Tibial nerve (tissue), 4 donors: ENCODE measurements at regions not wholly inside any gene's neighbourhood (a gene's known extent, or its start where the extent isn't known, plus 50 kb on each side); places are given as distances from the start of the nearest gene placed in this dataset.
"Not testable (repeated sequence)": the region's sequence is repeated elsewhere in the genome, so short reads cannot be mapped to it uniquely, and the experiment has no call there.

Source experiments
- DNase-seq, 2 donors: peaks; one replicate each; pipeline ENCODE4 v3.0.0-alpha.2; 2019; ENCODE audit warnings: low spot score in 2 of 2
- H3K27ac ChIP-seq, 4 donors: fragments of 200-600 bp; sonication (generic) in 3 of 4; one replicate each; pipeline ENCODE4 v1.5.1; 2017 to 2019; ENCODE audit warnings: mild to moderate bottlenecking in 1 of 4
- H3K27me3 ChIP-seq, 2 donors: fragments of 200-600 bp; sonication (generic) in 1 of 2; one replicate each; pipeline versions ENCODE4 v1.5.1 to v1.6.0; 2017 to 2019
- H3K36me3 ChIP-seq, 3 donors: fragments of 200-600 bp; sonication (generic); one replicate each; pipeline ENCODE4 v1.5.1; 2018 to 2019
- H3K4me1 ChIP-seq, 4 donors: fragments of 200-600 bp; sonication (generic) in 3 of 4; one replicate each; pipeline ENCODE4 v1.5.1; 2017 to 2019
- H3K4me3 ChIP-seq, 4 donors: fragments of 200-600 bp; sonication (generic) in 3 of 4; one replicate each; pipeline ENCODE4 v1.5.1; 2017 to 2019; ENCODE audit warnings: mild to moderate bottlenecking in 1 of 4, moderate library complexity in 1 of 4
- H3K9me3 ChIP-seq, 4 donors: fragments of 200-600 bp; sonication (generic) in 3 of 4; one replicate each; pipeline ENCODE4 v1.5.1; 2017 to 2019
- CTCF ChIP-seq, 5 experiments: fragments of 200-600 bp in 3 of 5; fragments of 450-650 bp in 2 of 5; sonication (generic) in 3 of 5; IDR thresholded peaks; one replicate each; pipeline ENCODE4 v1.5.1; 2016 to 2019; ENCODE audit warnings: antibody characterized with exemption in 5 of 5, mild to moderate bottlenecking in 3 of 5, moderate library complexity in 2 of 5
- EP300 ChIP-seq, 2 donors: sonication (generic); formaldehyde crosslinking; IDR thresholded peaks; one replicate each; pipeline ENCODE4 v1.6.1; 2017; ENCODE audit warnings: antibody characterized with exemption in 2 of 2, mild to moderate bottlenecking in 1 of 2
- POLR2A ChIP-seq, 2 donors: fragments of 450-650 bp; IDR thresholded peaks; one replicate each; pipeline ENCODE4 v1.6.1; 2017; ENCODE audit warnings: antibody characterized with exemption in 2 of 2, mild to moderate bottlenecking in 2 of 2, moderate library complexity in 2 of 2
- WGBS, 2 donors: methylation state at CpG; one replicate each; pipeline ENCODE4 v1.1.5; 2018; 5-methylcytosine and 5-hydroxymethylcytosine counted together

- no peaks in the 10 kb centered on the region for H3K36me3 ChIP-seq
- WGBS, 2 donors, result 55 to 69% methylated on average over 2 of the region's 2 CpGs
- TF ChIP-seq EP300 (IDR thresholded peaks at IDR 0.05) (no peak), POLR2A (IDR thresholded peaks at IDR 0.05) (no peak), CTCF (IDR thresholded peaks at IDR 0.05) (no peak)
- no peak overlapping the region for H3K4me3 ChIP-seq
- no peaks in the 10 kb centered on the region for H3K9me3 ChIP-seq
- no peaks in the 10 kb centered on the region for H3K27me3 ChIP-seq
- no peaks in the 10 kb centered on the region for H3K4me1 ChIP-seq
- H3K27ac ChIP-seq, result no peak overlapping the region
- no peak for DNase-seq
Observed at GRCh38 chr13:107617527-107617926, 597.8 kb downstream of the LIG4 start.

GRCh38 chr13:107612376-107612775 is 603.0 kb downstream of the LIG4 start:
- no peak overlapping the region for H3K27ac ChIP-seq
- no peaks in the 10 kb centered on the region for H3K4me1 ChIP-seq
- TF ChIP-seq EP300 (IDR thresholded peaks at IDR 0.05), result no peak
- TF ChIP-seq CTCF (IDR thresholded peaks at IDR 0.05), result no peak
- TF ChIP-seq POLR2A (IDR thresholded peaks at IDR 0.05), result no peak
- no peaks in the 10 kb centered on the region for H3K36me3 ChIP-seq
- no peaks in the 10 kb centered on the region for H3K9me3 ChIP-seq
- H3K27me3 ChIP-seq, result no peaks in the 10 kb centered on the region
- DNase-seq, result no peak
- 85 to 94% methylated on average over 6 of the region's 6 CpGs for WGBS, 2 donors
- no peak overlapping the region for H3K4me3 ChIP-seq

- Histone ChIP-seq H3K4me3 (no peak overlapping the region), H3K27ac (no peak overlapping the region), H3K27me3 (no peaks in the 10 kb centered on the region), H3K36me3 (no peaks in the 10 kb centered on the region), H3K9me3 (no peaks in the 10 kb centered on the region), H3K4me1 (no peaks in the 10 kb centered on the region)
- no peak for DNase-seq
- WGBS, 2 donors, result 91 to 94% methylated on average over 9 of the region's 9 CpGs
- no peak for TF ChIP-seq POLR2A (IDR thresholded peaks at IDR 0.05)
- TF ChIP-seq CTCF (IDR thresholded peaks at IDR 0.05), result no peak
- no peak for TF ChIP-seq EP300 (IDR thresholded peaks at IDR 0.05)
Observed at GRCh38 chr13:107608736-107609135, 606.6 kb downstream of the LIG4 start.

GRCh38 chr13:107600971-107601370 is 614.4 kb downstream of the LIG4 start:
- 76 to 85% methylated on average over 4 of the region's 4 CpGs for WGBS, 2 donors
- TF ChIP-seq POLR2A (IDR thresholded peaks at IDR 0.05), result no peak
- no peak for TF ChIP-seq CTCF (IDR thresholded peaks at IDR 0.05)
- no peak for TF ChIP-seq EP300 (IDR thresholded peaks at IDR 0.05)
- Histone ChIP-seq H3K27ac (no peak overlapping the region), H3K4me3 (no peak overlapping the region), H3K27me3 (no peaks in the 10 kb centered on the region), H3K9me3 (no peaks in the 10 kb centered on the region), H3K36me3 (no peaks in the 10 kb centered on the region), H3K4me1 (no peaks in the 10 kb centered on the region)
- no peak for DNase-seq

GRCh38 chr13:107596306-107596705 is 619.0 kb downstream of the LIG4 start:
- not testable (repeated sequence) for H3K4me3 ChIP-seq, H3K27me3 ChIP-seq, DNase-seq, H3K27ac ChIP-seq, H3K36me3 ChIP-seq, H3K9me3 ChIP-seq, H3K4me1 ChIP-seq
- 67 to 75% methylated on average over 5 of the region's 5 CpGs for WGBS, 2 donors

GRCh38 chr13:107590556-107590955 is 624.8 kb downstream of the LIG4 start:
- H3K36me3 ChIP-seq, result no peaks in the 10 kb centered on the region
- no peak overlapping the region for H3K4me3 ChIP-seq
- 75 to 79% methylated on average over 3 of the region's 3 CpGs for WGBS, 2 donors
- no peak for DNase-seq
- H3K9me3 ChIP-seq, result no peaks in the 10 kb centered on the region
- no peaks in the 10 kb centered on the region for H3K4me1 ChIP-seq
- TF ChIP-seq EP300 (IDR thresholded peaks at IDR 0.05) (no peak), POLR2A (IDR thresholded peaks at IDR 0.05) (no peak), CTCF (IDR thresholded peaks at IDR 0.05) (no peak)
- H3K27ac ChIP-seq, result no peak overlapping the region
- no peaks in the 10 kb centered on the region for H3K27me3 ChIP-seq
